Activated CD4-positive, alpha-beta T cell treated with anti-CD3 and anti-CD28 coated beads, Interleukin-2, amount 50 U/mL, for 48 hours (primary cell): ENCODE measurements at regions not wholly inside any gene's neighbourhood (a gene's known extent, or its start where the extent isn't known, plus 50 kb on each side); places are given as distances from the start of the nearest gene placed in this dataset.

ENCODE experiments used
- DNase-seq, 2 experiments: peaks; one replicate each; pipeline ENCODE4 v3.0.0-alpha.2; 2020

- DNase-seq: no peak
These were observed 65.8 kb downstream of the ETAA1 start for GRCh38 chr2:67462738-67463496.

DNA sequence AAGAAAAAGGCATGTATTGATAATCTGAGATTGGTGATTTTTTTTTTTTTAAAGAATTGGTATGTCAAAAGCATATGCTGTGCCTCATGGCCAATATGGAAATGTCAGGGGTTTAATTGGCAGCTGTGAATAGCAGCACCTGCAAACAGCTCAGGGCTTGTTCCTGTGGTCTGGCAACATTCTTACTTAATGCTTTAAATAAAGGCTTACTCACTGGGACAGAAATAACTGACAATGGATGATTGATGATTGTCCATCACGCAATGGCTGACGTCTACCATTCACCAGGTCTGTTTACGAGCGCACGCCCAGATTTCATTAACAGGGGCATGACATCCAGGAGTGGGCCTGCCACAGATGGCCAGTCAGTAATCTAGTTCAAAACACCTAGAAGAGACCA, 66.7 kb downstream of the ETAA1 start:
- no peak for DNase-seq

DNA sequence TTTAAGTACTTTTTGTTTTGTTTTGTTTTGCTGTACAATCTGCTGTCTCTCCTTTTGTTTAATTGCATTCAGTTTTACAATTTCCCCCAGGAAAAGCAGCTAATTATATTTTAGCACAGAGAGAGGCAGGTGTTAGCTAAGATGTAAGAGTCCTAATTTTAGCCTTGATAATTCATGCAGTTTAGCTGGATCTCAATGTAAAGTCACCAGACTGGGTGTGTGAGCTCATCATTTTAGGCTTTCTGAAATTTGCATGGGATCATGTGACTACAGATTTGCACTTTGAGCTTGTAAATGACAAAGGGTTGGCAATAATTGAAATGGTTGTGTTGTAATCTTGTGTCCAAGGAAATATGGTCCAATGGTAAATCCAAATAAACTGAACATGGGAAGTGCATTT, 68.5 kb downstream of the ETAA1 start:
- no peak for DNase-seq

GRCh38 chr2:67466734-67467133, 69.6 kb downstream of the ETAA1 start:
- no peak for DNase-seq

- no peak for DNase-seq
These were observed 74.5 kb downstream of the ETAA1 start for GRCh38 chr2:67471681-67472080.

DNA sequence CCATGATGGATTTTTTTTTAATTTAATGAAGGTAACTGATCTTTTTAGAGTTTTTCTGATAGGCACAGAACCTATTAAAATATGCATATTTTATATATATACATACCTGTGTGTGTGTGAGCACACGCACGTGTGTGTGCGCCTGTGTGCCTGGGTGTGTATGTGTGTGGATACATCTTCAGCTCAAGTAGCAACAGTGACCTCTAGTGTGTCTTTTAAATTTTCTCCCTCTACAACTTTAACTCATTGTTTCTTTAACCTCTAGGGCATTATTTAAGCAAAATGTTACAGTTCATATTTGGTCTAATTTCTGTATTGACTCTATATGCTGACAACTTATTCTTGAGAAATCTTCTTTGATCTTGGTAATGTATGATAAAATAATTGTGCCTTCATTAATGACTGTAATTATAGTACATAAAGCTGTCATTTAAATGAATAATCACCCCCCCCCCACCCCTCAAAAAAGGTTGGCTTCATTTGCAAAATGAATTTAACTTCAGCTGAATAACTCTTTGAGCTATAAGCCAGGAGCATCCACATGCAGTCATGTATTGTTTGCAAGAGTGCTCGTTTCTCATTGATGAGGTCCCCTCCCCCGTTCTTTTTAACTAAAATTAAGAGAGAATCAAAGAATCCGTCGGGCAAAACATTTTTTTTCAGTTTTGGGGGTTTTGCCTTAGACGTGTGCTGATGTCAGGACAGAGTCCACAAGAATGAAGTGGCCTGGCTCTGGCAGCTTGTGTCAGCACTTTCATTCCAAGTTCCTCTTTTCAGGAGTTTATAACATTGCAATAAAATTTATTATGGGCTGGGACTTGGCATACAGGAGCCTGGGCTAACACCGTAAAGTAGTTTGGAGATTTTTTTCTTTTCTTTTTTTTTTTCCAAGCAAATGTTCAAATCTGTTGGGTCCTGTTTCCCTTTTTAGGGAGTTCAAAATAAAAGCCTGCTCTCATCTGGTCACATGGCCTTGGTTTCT, 80.0 kb downstream of the ETAA1 start:
- no peak for DNase-seq

- no peak for DNase-seq
These were observed 82.1 kb downstream of the ETAA1 start for GRCh38 chr2:67479261-67479660.

DNA sequence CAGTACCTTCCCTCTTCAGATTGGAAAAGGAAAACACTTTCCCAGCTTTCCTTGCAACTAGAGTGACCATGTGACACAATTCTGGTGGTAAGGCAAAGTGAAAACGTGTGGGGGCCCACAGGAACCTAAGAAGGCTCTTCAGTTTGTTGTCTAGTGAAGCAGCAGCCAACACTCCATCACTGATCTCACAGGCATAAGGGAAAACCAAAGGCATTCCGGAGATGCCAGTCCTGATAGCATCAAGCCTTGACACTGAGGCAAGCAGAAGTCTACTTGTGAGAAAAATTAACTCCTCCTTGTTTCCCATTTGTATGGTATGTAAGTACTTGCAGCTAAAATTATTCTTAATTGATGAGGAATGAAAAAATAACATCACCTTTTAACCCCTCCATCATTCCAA, 88.3 kb downstream of the ETAA1 start:
- no peak for DNase-seq

GRCh38 chr2:67486041-67486796, 89.1 kb downstream of the ETAA1 start:
- no peak for DNase-seq

DNA sequence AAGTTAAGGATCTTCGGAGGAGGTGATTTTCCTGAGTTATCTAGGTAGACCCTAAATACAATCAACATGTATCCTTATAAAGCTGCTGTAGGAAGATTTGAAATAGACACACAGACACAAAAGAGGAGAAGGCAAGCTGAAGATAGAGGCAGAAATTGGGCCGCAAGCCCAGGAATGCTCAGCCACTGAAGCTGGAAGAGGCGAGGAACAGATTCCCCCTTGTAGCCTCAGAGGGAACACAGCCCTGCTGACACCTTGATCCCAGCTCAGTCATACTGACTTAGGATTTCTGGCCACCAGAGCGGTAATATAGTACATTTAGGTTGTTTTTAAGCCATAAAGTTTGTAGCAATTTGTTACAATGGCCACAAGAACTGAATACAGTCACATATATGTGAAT, 90.9 kb downstream of the ETAA1 start:
- DNase-seq: no peak

DNA sequence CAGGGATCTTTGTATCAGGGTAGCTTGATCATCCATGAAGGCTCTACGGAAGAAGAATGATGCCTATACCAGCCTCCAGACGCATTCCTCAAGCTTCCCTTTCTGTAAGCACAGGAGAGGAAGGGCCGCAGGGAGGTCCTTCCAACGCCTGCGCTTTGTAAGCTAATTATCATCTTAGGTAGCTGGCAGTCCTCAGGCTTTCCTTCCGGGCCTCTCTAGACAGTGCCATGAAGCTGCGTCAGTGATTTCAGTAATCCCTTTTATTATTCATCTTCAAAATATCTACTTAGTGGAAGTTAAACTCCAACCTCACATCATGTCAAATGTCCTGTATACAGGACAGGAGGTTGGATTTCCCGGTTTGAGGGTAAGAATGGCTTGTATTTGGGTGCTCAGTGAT, 92.3 kb downstream of the ETAA1 start:
- DNase-seq: no peak

DNA sequence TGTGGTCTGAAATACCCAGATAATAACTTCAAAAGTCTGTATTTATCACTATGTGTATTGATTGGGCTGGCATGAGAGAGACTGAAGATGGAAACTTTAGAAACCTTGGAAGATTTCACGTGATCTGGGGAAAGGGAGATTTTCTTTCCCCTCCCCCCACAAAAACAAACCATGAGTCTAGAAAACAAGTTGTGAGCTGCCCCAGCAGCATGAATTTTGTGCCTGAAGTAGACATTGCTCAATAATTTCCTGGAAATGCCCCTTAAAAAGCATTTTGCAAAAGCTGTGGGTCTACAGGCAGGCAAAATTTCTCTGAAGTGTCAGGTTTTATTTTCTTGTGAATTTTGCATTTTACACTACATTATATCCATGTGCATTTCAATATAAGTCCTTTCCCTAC, 101.8 kb downstream of the ETAA1 start:
- no peak for DNase-seq

DNA sequence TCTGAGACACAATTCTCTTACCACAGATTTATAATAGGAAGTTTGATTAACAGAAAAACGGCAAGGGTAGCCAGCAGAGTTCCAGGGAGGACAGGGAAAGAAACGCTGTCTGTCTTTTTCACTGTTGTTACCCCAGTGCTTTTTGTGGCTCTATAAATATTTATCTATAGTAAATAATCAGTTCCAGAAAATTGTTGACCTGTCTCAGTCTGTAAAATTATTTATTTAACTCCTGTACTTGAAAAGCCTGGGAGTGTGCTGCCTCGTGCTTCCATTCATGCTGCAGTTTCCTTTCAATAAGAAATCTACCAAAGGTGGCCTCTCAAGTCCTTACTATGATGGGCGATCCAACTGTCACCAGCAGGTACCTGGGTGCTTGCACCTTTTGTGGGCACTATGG, 102.9 kb downstream of the ETAA1 start:
- DNase-seq: no peak

DNA sequence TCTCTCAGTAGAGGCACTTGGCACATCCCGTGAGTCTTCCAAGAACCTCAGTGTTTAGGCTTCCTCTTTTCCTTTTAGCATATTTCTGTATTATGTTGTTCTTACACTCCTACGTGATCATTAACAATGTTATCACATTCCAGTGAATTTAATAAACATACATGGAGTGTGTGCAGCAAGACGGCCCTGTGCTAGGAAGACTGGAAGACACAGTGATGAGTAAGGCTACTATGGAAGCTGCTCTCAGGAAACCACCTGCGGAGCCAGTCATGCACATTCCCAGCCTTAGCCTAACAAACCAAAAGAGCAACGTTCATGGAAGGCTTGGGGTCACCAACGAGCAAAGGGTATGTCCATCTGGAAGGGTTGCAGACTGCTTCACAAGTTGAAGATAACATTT, 103.4 kb downstream of the ETAA1 start:
- DNase-seq: no peak

GRCh38 chr2:67502346-67503065, 105.4 kb downstream of the ETAA1 start:
- DNase-seq: no peak

GRCh38 chr2:67503066-67503795, 106.1 kb downstream of the ETAA1 start:
- DNase-seq: no peak

GRCh38 chr2:67510745-67511144, 113.6 kb downstream of the ETAA1 start:
- DNase-seq: no peak

- no peak for DNase-seq
These were observed 117.4 kb downstream of the ETAA1 start for GRCh38 chr2:67514515-67514914.

GRCh38 chr2:67515056-67515455, 117.9 kb downstream of the ETAA1 start:
- DNase-seq: no peak

DNA sequence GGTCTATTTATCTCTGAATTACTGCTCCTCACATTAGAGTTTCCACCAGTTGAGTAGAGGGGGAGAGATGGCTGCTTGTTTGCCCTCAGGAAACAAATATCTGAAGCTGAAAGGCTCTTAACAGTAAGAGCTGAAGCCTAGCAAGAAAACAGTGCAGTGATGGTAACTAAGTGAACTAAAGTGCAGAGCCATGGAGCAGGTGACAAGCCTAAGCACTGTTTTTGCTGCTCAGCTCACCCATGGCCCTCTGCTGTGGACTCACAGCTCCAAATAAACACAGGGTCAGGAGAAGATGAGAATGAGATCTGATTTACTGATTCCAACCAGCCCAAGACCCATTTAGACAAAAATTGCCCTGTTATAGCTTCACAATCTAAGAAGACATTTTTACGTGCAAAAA, 118.4 kb downstream of the ETAA1 start:
- DNase-seq: no peak

DNA sequence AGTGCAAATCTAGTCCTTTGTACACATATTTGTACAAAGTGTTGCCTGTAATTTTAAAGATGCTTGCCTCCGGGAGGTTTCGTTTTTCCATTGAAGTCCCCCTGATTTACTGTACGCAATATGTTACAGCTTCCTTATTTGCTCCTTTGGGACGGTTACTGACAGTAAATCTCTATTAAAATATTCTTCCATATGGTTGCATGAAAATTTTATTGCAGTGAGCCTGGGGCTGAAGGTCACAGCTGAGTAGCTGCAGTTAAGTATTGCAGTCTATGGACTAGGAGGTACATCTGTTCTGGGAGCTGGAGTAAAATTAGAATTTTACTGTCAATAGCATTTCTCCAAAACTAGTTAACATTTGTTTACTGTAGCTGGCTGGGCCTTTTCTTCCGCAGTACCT, 119.2 kb downstream of the ETAA1 start:
- DNase-seq: no peak
